ENCODE measurements at regions not wholly inside any gene's neighbourhood (a gene's known extent, or its start where the extent isn't known, plus 50 kb on each side); places are given as distances from the start of the nearest gene placed in this dataset.

DNA sequence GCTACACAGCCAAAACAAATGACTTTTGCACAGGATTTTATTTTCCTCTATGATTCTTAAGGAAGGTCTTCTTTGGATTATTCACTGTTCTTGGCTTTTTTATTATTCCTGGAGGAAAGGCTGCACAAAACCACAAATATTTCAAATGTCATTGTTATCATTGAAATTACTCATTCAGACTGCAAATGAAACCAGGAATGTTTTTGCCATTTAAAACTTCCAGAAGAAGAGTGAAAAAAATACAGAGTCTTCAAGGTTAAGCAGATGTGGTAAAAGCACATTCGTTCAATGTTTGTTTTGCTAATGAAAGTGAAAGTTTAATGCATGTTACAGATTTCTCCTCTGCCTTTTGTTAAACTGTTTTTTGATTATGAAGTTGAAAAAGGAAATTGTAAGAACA is 238.2 kb downstream of the TLE4 start:
- no peak for TF ChIP-seq ZNF274 (IDR thresholded peaks at IDR 0.05; ENCODE audit: low read depth, low read length)
- no peak overlapping the region for H3K4me3 ChIP-seq (ENCODE audit: low read length)

DNA sequence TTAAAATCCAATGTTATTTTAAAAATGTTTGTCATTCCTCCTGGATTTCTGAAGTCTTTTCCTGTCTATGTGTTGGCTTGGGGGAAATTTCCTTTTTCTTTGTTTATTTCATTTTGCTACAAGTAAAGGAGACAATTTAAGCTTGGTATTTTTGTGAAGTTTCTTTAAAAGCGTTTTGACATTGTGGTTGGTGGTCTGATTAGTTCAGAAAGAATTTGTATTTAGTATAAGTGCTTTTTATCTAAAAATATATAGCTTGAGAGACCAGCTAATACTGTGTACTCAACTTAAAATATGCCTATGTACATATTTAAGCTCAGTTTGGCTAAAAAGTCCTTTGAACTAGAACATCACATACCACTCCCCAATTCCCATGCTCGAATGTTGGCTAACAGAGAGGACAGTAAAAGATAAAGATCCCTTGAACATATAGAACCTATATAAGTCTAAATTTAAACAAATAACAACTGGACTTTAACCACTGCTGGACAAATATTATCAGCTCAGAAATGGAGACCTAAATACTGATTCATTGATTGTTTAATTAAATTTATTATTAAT is 237.6 kb downstream of the TLE4 start:
- H3K4me3 ChIP-seq (ENCODE audit: low read length), result no peak overlapping the region
- TF ChIP-seq ZNF274 (IDR thresholded peaks at IDR 0.05; ENCODE audit: low read depth, low read length), result no peak

DNA sequence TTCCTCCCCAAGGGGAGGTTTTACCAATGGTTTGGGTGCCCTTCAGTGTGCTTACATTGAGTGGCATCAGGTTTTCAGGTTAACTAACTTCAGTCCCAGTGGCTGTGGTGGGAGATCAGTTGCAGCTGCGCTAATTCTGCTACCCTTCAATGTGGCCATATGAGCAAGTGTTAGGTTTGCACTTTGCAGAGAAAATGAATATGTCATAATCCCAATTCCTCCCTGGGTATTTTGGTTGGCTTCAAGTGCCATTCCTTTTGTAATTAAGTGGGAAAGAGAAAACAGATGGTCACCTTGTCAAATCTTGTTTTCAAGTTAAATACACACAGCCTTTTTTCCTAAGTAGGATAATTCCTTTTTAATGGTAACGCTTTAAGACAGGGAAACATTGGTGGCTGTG is 236.2 kb downstream of the TLE4 start:
- no peak for TF ChIP-seq ZNF274 (IDR thresholded peaks at IDR 0.05; ENCODE audit: low read depth, low read length)
- no peak overlapping the region for H3K4me3 ChIP-seq (ENCODE audit: low read length)

DNA sequence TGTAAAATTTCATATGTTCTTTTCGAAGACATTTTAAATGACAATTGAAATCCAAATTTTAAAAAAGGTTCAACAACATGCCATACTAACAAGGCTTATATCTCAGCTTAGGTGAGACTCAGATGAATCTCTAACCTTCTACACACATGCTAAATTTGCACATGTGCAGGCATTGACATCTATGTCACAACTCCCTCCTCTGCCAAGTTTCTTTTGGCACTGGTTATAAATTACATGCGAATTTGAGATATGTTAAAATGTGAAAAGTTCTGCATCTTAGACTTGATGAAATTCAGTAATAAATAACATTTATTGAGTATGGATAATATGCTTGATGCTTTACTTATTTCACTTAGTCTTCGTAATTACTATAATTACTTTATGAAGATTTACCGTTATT is 234.3 kb downstream of the TLE4 start:
- TF ChIP-seq ZNF274 (IDR thresholded peaks at IDR 0.05; ENCODE audit: low read depth, low read length), result no peak
- H3K4me3 ChIP-seq (ENCODE audit: low read length), result no peak overlapping the region

DNA sequence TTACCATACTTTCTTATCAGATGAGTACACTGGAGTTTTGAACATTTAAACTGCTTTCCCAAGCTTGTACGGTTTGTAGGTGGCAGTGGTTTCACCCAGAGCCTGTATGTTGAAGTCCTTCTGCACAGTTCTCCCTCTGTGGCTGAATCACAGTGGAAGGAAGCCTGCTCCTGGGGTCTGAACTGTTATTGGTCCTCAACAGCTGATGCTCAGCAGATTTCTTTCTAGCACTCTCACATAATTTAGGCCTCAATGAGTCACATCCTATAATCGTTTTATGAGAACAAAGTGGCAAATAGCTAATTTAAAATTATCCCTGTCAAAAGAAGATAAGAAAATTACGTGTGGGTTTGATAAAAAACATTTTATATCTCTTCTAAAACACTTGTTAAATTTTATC is 229.7 kb downstream of the TLE4 start:
- no peak overlapping the region for H3K4me3 ChIP-seq (ENCODE audit: low read length)
- TF ChIP-seq ZNF274 (IDR thresholded peaks at IDR 0.05; ENCODE audit: low read depth, low read length), result no peak

DNA sequence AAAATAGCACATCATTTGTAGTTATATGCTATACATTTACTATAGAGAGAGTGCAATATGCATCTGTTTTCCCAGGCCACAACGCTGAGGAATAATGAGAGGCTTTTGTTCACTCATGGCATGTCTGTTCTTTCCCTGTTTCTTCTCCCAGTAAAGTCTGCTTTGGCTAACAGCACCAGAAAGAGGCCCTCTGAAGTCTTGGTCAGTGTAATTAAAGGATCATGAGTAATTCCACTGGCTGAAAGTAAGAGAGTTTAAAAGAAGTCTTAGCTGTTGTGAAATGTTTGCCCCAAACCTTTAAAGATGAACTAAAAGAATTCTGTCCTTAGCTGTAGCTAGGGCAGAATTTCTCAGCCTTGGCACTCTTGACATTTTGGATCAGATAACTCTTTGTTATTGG is 228.8 kb downstream of the TLE4 start:
- no peak for TF ChIP-seq ZNF274 (IDR thresholded peaks at IDR 0.05; ENCODE audit: low read depth, low read length)
- no peak overlapping the region for H3K4me3 ChIP-seq (ENCODE audit: low read length)

DNA sequence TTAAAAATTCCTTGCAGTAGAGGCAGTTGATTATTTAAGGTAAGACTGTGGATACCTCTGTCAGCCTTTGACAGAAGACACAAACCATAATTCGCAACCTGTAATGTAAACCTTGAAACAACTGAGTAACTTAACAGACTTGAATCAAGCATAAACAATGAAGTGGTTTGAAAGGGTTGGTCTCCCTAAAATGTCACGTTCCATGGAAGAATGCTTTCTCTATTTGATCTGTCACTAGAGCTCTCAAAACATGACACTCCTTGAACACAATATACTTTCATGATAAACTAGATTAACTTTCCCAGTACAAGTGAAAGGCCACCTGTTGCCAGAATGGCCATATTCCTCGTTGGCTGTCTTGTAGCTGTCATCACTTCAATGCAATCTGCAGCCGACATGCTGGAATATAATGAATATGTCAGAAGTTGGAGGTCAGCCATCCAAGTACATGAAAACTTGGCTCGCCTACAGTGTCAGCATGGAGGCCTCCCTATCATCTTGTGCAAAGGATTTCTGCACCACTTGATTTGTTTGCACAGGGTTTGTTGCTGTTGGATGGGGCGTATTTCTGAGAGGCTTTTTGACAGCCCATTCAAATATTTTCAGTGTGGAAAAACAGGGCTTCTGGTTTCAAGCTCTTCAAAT is 228.0 kb downstream of the TLE4 start:
- no peak overlapping the region for H3K4me3 ChIP-seq (ENCODE audit: low read length)
- no peak for TF ChIP-seq ZNF274 (IDR thresholded peaks at IDR 0.05; ENCODE audit: low read depth, low read length)

DNA sequence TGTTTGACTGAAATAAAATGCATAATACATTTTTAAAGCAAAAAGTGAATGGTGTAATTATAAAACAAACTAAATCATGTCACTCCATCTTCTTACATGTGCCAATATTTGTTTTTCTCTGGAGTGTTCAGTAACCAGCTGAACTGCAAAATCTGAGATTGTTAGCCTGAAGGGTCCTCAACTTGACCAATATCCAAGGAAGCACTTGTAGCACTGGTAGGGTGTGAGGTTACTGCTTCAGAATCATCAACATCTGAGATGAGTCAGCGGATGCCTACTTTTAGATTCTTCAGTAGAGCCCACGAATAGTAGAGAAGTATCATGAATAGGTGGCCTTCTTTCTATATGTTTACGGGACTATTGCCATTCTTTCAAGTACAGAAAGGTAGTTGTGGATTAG is 226.7 kb downstream of the TLE4 start:
- no peak for TF ChIP-seq ZNF274 (IDR thresholded peaks at IDR 0.05; ENCODE audit: low read depth, low read length)
- no peak overlapping the region for H3K4me3 ChIP-seq (ENCODE audit: low read length)

DNA sequence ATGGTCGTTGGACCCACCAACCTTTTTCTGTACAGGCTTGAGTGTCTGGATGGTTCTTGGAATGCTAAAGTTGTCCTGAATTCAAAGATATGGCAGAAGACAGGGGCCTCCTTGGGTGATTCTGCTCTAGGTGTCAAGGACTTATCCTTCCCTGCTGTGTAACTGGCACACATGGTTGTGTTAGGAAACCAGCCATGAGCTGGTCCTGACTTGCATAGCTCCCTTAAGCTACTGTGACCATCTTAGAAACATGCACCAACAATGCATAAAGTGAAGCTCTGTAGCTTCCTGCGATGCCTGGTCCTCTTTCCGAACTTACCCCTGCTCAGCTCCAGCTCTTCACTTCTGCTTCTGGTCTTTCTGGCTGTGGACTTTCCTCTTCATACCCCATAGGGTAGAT is 224.6 kb downstream of the TLE4 start:
- TF ChIP-seq ZNF274 (IDR thresholded peaks at IDR 0.05; ENCODE audit: low read depth, low read length), result no peak
- H3K4me3 ChIP-seq (ENCODE audit: low read length), result no peak overlapping the region

DNA sequence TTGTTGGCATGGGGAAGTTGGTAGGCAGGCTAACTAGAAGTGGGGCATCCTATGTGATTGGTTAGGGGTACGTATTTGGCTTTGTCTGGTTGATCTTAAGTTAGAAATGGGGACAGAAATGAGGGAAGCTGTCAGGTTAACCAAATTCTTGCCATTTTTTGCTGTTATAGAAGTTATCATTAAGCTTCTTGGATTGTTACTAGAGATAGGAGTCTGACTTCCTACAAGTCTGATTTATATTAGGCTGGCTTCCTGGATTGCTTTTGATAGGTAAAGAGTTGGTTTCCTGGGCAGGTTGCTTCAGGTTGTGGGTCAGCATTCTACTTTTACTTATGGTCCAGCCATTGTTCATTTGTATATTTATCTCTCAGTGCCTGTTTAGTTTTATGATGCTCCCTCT is 216.9 kb downstream of the TLE4 start:
- no peak overlapping the region for H3K4me3 ChIP-seq (ENCODE audit: low read length)
- no peak for TF ChIP-seq ZNF274 (IDR thresholded peaks at IDR 0.05; ENCODE audit: low read depth, low read length)

DNA sequence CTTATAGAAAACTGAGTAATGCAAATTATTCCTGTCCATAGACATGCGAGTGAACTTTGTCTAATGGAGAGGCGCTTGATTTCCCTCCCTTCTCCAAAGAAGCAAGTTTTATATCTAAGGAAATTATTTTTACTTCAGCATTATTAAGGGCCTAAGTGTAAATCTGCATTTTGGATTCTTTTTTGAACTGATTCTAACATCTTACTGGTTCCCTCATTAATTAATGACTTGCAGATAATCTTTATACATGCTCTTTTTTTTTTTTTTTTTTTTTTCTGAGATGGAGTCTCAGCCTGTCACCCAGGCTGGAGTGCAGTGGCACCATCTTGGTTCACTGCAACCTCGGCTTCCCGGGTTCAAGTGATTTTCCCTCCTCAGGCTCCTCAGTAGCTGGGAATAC is 209.5 kb downstream of the TLE4 start:
- no peak for TF ChIP-seq ZNF274 (IDR thresholded peaks at IDR 0.05; ENCODE audit: low read depth, low read length)
- no peak overlapping the region for H3K4me3 ChIP-seq (ENCODE audit: low read length)

DNA sequence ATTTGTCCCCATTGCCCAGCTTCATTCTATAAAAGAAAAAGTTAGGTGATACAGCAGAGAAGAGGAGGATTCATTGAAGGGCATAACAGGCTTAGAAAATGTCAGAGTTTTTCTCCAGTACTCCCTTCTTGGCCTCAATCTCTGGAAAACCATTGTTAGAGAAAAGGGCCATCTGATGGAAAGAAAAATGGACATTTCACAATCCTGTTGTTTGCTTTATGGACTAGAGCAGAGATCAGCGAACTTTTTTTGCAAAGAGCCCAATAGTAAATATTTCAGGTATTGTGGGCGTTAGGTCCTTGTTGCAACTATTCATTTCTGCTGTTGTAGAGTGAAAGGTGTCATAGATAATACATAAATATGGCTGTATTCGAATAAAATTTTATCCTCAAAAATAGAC is 208.8 kb downstream of the TLE4 start:
- no peak for TF ChIP-seq ZNF274 (IDR thresholded peaks at IDR 0.05; ENCODE audit: low read depth, low read length)
- H3K4me3 ChIP-seq (ENCODE audit: low read length), result no peak overlapping the region

DNA sequence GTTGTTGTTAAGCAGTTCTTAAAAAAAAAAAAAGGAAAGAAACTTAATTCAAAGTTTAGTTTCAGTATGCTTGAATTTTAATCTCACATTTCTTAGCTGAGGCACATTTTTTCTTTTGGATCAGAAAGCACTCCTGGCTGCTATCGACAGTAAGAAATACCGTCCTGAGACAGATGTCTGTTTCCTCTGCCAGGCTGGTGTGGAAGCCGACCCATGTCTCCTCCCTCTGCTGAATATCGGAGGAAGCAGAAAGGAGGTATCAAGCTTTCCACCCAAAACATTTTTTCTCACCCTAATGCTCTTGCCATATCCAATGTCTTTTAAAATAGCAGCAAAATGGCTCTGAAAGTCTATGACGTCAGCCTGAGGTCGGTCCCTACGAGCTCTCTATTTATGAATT is 208.1 kb downstream of the TLE4 start:
- TF ChIP-seq ZNF274 (IDR thresholded peaks at IDR 0.05; ENCODE audit: low read depth, low read length), result no peak
- no peak overlapping the region for H3K4me3 ChIP-seq (ENCODE audit: low read length)

DNA sequence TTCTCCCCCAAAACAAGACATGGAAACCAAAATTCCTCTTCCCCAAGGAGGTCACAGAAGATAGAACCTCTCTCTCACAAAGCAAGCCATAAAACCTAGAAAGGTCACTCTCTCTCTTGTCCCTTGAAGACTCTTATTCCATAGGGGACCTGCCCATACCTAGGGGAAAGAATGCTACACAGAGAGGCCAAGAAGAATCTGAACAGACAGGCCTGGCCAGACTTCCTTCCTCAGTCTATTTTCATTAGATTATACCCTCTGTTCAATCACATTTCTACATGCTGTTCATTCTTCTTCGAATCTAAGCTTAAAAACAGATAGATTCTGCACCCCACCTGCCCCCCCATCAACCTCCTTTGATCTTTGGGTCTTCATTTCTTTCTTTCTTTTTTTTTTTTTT is 206.8 kb downstream of the TLE4 start:
- no peak overlapping the region for H3K4me3 ChIP-seq (ENCODE audit: low read length)
- TF ChIP-seq ZNF274 (IDR thresholded peaks at IDR 0.05; ENCODE audit: low read depth, low read length), result no peak

DNA sequence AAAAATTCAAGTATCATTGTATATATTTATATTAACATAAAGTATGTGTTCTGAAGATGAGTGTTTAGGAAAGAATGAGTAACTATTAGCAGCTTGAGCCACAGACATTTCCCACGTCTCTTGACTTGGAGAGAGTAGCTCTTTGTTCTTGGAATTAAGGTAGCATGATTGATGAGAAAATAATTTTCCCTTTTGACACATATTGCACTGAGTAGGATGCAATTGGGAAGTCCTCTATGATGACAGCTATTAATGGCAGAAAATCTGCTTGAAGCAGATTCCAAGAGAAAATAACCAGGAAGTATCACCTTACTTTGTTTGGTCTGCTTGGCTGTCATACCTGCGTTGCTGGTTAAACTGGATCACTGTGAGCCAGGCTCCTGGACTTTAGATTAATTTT is 204.8 kb downstream of the TLE4 start:
- no peak overlapping the region for H3K4me3 ChIP-seq (ENCODE audit: low read length)
- TF ChIP-seq ZNF274 (IDR thresholded peaks at IDR 0.05; ENCODE audit: low read depth, low read length), result no peak

Measured in GM08714 (cell line).